GM12878 (cell line): ENCODE measurements at regions not wholly inside any gene's neighbourhood (a gene's known extent, or its start where the extent isn't known, plus 50 kb on each side); places are given as distances from the start of the nearest gene placed in this dataset.

ENCODE experiments used
- ATAC-seq: fragments of 200-7000 bp; cut with Tn5 transposase; 3 replicates; pipeline ENCODE4 v1.9.1; 2020; ENCODE audit warnings: mild to moderate bottlenecking, moderate library complexity
- BruUV-seq: library from RNA; stranded (reverse); fragments of 400-500 nt; replicated peaks from 2 replicates; lab custom pipeline; 2021; lab: Mats Ljungman, UMichigan
- CTCF ChIA-PET: fragments of 300-600 bp; sonication (Branson Sonifier 250); formaldehyde crosslinking; extraction: SDS; loops from one replicate; lab custom pipeline; 2021; ENCODE audit warnings: inconsistent platforms; lab: Yijun Ruan, JAX
- POLR2A ChIA-PET: fragments of 350-600 bp; formaldehyde crosslinking; extraction: SDS; loops from one replicate; lab custom pipeline; 2021; ENCODE audit warnings: inconsistent platforms; lab: Charles Lee
- RAD21 ChIA-PET: fragments of 300-600 bp; sonication (Branson Sonifier 250); formaldehyde crosslinking; loops from one replicate; lab custom pipeline; 2023; ENCODE audit warnings: antibody characterized with exemption; ENCODE audit not compliant: unreplicated experiment; lab: Charles Lee
- SMC1A ChIA-PET: fragments of 300-600 bp; sonication (Branson Sonifier 250); formaldehyde crosslinking; loops from one replicate; lab custom pipeline; 2023; ENCODE audit not compliant: unreplicated experiment, uncharacterized antibody; lab: Charles Lee
- DNase-seq: peaks from one replicate; pipeline ENCODE4 v3.0.0-alpha.2; 2011; ENCODE audit warnings: low read depth, low spot score
- FAIRE-seq: peaks from 3 replicates; lab custom pipeline; 2011; peaks lifted over from hg19 to GRCh38; lab: Jason Lieb, UNC
- H2AFZ ChIP-seq: 2 replicates; pipeline ENCODE4 v1.6.0; 2011; ENCODE audit warnings: low read depth, low read length, control low read depth; ENCODE audit not compliant: control insufficient read depth
- H3K27ac ChIP-seq: 2 replicates; pipeline ENCODE4 v1.5.1; 2011; ENCODE audit warnings: control low read depth; ENCODE audit not compliant: control insufficient read depth, insufficient read depth
- H3K27me3 ChIP-seq, 2 experiments: replicated peaks in 1 of 2; 2 replicates each; pipeline versions ENCODE4 v1.6.0 to v1.6.1; 2011; ENCODE audit warnings: low read length in 1 of 2; ENCODE audit not compliant: control insufficient read depth in 2 of 2, insufficient read depth in 2 of 2
- H3K36me3 ChIP-seq, 2 experiments: 2 replicates each; pipeline ENCODE4 v1.5.1; 2011; ENCODE audit warnings: low read length in 1 of 2; ENCODE audit not compliant: control insufficient read depth in 2 of 2, insufficient read depth in 2 of 2
- H3K4me1 ChIP-seq: 2 replicates; pipeline ENCODE4 v1.6.1; 2011; ENCODE audit warnings: mild to moderate bottlenecking, low read length, moderate library complexity, mixed read lengths; ENCODE audit not compliant: control insufficient read depth, insufficient read depth
- H3K4me2 ChIP-seq: 2 replicates; pipeline ENCODE4 v1.6.0; 2011; ENCODE audit warnings: control low read depth; ENCODE audit not compliant: control insufficient read depth, insufficient read depth
- H3K4me3 ChIP-seq: fragments of 200-600 bp; sonication (generic); 2 replicates; pipeline ENCODE4 v1.5.1; 2016
- H3K79me2 ChIP-seq: 2 replicates; pipeline ENCODE4 v1.6.0; 2011; ENCODE audit warnings: low read length; ENCODE audit not compliant: control insufficient read depth, insufficient read depth
- H3K9ac ChIP-seq: 2 replicates; pipeline ENCODE4 v1.8.0; 2011; ENCODE audit warnings: low read length, control low read depth, mixed read lengths; ENCODE audit not compliant: control insufficient read depth, insufficient read depth
- H3K9me3 ChIP-seq: replicated peaks from 3 replicates; pipeline ENCODE4 v1.5.1; 2011; ENCODE audit warnings: mild to moderate bottlenecking, low read length; ENCODE audit not compliant: control insufficient read depth, insufficient read depth
- H4K20me1 ChIP-seq: 2 replicates; pipeline ENCODE4 v1.6.0; 2011; ENCODE audit not compliant: control insufficient read depth, insufficient read depth
- ATF2 ChIP-seq: IDR thresholded peaks from 2 replicates; pipeline ENCODE4 v1.6.1; 2012; ENCODE audit warnings: low read length, inconsistent platforms
- CBFB ChIP-seq: IDR thresholded peaks from 2 replicates; pipeline ENCODE4 v1.6.1; 2016; ENCODE audit warnings: antibody characterized with exemption, low read depth
- CBX3 ChIP-seq: fragments of 200-600 bp; sonication (generic); IDR thresholded peaks from 2 replicates; pipeline ENCODE4 v1.6.1; 2016; ENCODE audit warnings: low read depth, borderline replicate concordance
- HSF1 ChIP-seq: fragments of 150-350 bp; IDR thresholded peaks from 2 replicates; pipeline ENCODE4 v1.6.1; 2014; ENCODE audit warnings: mild to moderate bottlenecking, low read depth, low read length
- IRF3 ChIP-seq: fragments of 450-650 bp; IDR thresholded peaks from 2 replicates; pipeline ENCODE4 v1.6.1; 2014; ENCODE audit warnings: mild to moderate bottlenecking
- MEF2B ChIP-seq: fragments of 450-650 bp; IDR thresholded peaks from 2 replicates; pipeline ENCODE4 v1.6.1; 2018; ENCODE audit warnings: mild to moderate bottlenecking, moderate library complexity; ENCODE audit not compliant: partially characterized antibody, poor library complexity, severe bottlenecking
- MTA2 ChIP-seq: fragments of 450-650 bp; IDR thresholded peaks from 2 replicates; pipeline ENCODE4 v1.6.1; 2016; ENCODE audit warnings: low read depth, mild to moderate bottlenecking, moderate library complexity
- MXI1 ChIP-seq: fragments of 150-350 bp; IDR thresholded peaks from 2 replicates; pipeline ENCODE4 v1.6.1; 2011; ENCODE audit warnings: low read depth, mild to moderate bottlenecking, inconsistent platforms, low read length, improper control_type of control experiment
- NFIC ChIP-seq: IDR thresholded peaks from 2 replicates; pipeline ENCODE4 v1.6.1; 2012; ENCODE audit warnings: low read depth, mild to moderate bottlenecking, inconsistent platforms, low read length, moderate library complexity
- NR2F1 ChIP-seq: fragments of 450-650 bp; conservative IDR thresholded peaks from 2 replicates; pipeline ENCODE4 v1.6.1; 2017; ENCODE audit warnings: mild to moderate bottlenecking
- POU2F2 ChIP-seq: IDR thresholded peaks from 3 replicates; pipeline ENCODE4 v1.6.1; 2011; ENCODE audit warnings: low read depth, mild to moderate bottlenecking, low read length, borderline replicate concordance
- PRDM15 ChIP-seq: fragments of 450-650 bp; formaldehyde crosslinking; IDR thresholded peaks from 2 replicates; pipeline ENCODE4 v1.4.0; 2020; ENCODE audit warnings: mild to moderate bottlenecking, moderate library complexity
- SPI1 ChIP-seq: IDR thresholded peaks from 2 replicates; pipeline ENCODE4 v1.6.1; 2011; ENCODE audit warnings: low read depth, mild to moderate bottlenecking, low read length, moderate library complexity, borderline replicate concordance; ENCODE audit not compliant: insufficient read depth
- ZBTB4 ChIP-seq: fragments of 450-650 bp; formaldehyde crosslinking; IDR thresholded peaks from 2 replicates; pipeline ENCODE4 v1.4.0; 2022; ENCODE audit warnings: mild to moderate bottlenecking, moderate library complexity
- WGBS: methylation state at CpG from one replicate; pipeline ENCODE4 v1.1.6; 2016; ENCODE audit warnings: low lambda C conversion rate; ENCODE audit not compliant: insufficient replicate concordance, insufficient coverage; ENCODE audit errors: missing lambda C conversion rate; 5-methylcytosine and 5-hydroxymethylcytosine counted together
- in situ Hi-C: fragments of 300-500 bp; cut with MboI; formaldehyde crosslinking; loops from 9 replicates; pipeline ENCODE4 v1.14.3; 2018; ENCODE audit warnings: mixed read lengths
- intact Hi-C: fragments of 100-400 bp; cut with micrococcal nuclease; formaldehyde crosslinking; loops from one replicate; pipeline ENCODE4 v1.14.2; 2022; ENCODE audit not compliant: unreplicated experiment

- CTCF ChIA-PET: no interaction called here
- POLR2A ChIA-PET: no interaction called here
- Histone ChIP-seq H3K27ac (no peak overlapping the region), H3K9ac (no peak overlapping the region), H4K20me1 (no peaks in the 10 kb centered on the region), H3K4me3 (no peak overlapping the region), H3K27me3 (no peaks in the 10 kb centered on the region), H2AFZ (no peak overlapping the region), H3K4me1 (no peaks in the 10 kb centered on the region), H3K4me2 (no peak overlapping the region), H3K79me2 (no peaks in the 10 kb centered on the region), H3K9me3 (no peaks in the 10 kb centered on the region), H3K36me3 (no peaks in the 10 kb centered on the region)
- FAIRE-seq (no peak), ATAC-seq (no peak), DNase-seq (no peak)
- WGBS: 23% methylated on average over 5 of the region's 5 CpGs
- SMC1A ChIA-PET: no interaction called here
- BruUV-seq: no TSS peak
- intact Hi-C loops: no loop called here
- RAD21 ChIA-PET: no interaction called here
- in situ Hi-C loops: no loop called here
- no peak for TF ChIP-seq PRDM15 (CRISPR knock-in tag)
- TF ChIP-seq NFIC: no peak
- no peak for TF ChIP-seq NR2F1
- TF ChIP-seq CBFB: no peak
- TF ChIP-seq ATF2: no peak
- TF ChIP-seq POU2F2: no peak
- TF ChIP-seq IRF3: no peak
- no peak for TF ChIP-seq MXI1
- no peak for TF ChIP-seq CBX3
- TF ChIP-seq HSF1: no peak
- TF ChIP-seq MEF2B: no peak
- no peak for TF ChIP-seq SPI1
- TF ChIP-seq MTA2: no peak
- no peak for TF ChIP-seq ZBTB4
These were observed 207.9 kb upstream of the RBFOX1 start for GRCh38 chr16:7124701-7125100.
